ENCODE measurements at regions not wholly inside any gene's neighbourhood (a gene's known extent, or its start where the extent isn't known, plus 50 kb on each side); places are given as distances from the start of the nearest gene placed in this dataset.
A peak's percentile ranks its signal among the peaks of the same experiment; 100 is the strongest.
"Not testable (repeated sequence)": the region's sequence is repeated elsewhere in the genome, so short reads cannot be mapped to it uniquely, and the experiment has no call there.

- peak; percentile 45 for DNase-seq
These were observed 646.3 kb downstream of the UTRN start for GRCh38 chr6:144931172-144932035.

DNA sequence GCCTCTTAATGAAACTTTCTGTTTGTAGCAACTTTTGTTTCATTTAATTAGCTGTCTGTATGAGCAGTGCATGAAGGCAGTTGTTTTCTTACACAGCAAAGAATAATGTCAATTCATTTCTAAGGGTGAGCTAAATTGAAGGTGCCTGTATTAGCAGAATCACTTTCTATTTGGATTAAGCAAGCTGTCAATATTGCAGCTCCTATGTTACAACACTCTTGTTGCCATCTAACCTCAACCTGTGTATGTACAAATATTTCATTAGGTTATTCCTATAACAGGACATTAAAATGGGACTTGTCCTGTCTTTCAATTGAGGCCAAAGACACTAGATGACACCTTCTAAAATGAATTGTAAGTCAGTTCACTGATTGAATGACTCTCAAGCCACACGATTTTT, 647.5 kb downstream of the UTRN start:
- no peak for DNase-seq

GRCh38 chr6:144935181-144935580, 650.0 kb downstream of the UTRN start:
- DNase-seq: no peak

DNA sequence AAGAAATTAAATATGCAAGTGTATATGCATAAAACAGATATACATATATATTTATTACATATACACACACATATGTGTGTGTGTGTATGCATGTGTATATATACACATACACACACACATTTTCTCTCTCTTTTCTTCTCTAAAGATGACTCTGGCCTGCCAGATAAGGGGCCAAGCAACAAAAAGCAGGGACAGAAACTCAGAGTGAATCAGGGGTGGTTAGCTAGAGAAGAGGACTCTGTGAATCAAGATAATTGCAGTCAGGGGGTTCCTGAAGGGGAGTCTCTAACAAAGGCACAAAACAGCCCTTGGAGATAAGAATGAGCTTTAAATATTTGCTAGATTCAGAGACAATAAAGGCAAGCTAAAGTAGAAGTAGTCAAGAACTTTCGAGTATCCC, 650.5 kb downstream of the UTRN start:
- DNase-seq: no peak

- no peak for DNase-seq
These were observed 651.6 kb downstream of the UTRN start for GRCh38 chr6:144936764-144937163.

GRCh38 chr6:144939921-144940320, 654.8 kb downstream of the UTRN start:
- peak; percentile 66 for DNase-seq

GRCh38 chr6:144944106-144944505, 659.0 kb downstream of the UTRN start:
- no peak for DNase-seq

DNA sequence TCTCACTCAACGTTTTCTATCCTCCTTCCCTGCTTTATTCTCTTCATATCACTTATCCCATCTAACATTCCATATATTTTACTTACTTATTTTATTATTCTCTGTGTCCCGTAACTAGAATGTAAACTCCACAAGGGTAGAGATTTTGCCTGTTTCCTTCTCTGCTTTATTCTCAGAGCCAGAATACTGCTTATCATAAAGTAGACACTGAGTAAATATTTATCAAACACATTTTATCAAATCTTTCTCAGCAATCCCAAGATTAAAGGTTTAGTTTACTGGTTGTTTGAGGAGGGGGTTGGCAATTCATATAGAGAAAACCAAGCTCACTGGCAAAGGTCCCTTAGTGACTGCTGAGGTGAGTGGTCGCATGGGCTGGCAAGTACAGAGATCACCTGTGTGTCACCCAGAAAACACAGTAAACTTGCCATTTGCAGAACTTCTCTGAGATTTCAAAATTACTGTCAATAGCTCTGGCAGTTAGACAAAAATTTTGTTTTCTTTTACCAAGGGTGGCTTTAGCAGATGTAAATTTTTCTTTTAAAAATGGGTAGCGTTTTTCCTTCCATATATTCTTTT, 662.4 kb downstream of the UTRN start:
- DNase-seq: no peak

DNA sequence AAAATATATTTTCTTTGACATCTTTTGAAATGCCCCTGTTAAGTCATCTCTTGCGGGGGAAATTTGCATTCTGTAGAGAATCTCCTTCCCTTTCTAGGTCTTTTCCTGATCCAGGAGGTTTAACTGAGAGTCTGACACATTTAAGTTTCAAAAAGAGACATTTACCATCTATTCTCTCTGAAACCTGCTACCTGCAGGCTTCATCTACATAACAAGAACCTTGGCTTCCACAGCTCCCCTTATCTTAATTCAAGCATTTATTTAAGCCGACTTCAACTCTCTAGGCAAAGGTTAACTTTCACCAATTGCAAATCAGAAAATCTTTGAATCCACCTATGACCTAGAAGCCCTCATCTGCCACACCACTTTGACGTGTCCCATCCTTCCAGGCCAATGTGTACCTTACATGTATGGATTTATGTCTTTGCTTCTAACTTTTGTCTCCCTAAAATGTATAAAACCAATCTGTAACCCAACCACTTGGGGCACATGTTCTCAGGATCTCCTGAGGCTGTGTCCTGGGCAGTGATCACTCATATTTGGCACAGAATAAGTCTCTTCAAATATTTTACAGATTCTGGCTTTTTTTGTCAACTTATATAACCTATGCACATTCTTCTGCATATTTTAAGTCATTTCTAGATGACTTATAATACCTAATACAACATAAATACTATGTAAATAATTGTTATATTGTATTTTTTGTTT, 666.7 kb downstream of the UTRN start:
- no peak for DNase-seq

- DNase-seq: no peak
These were observed 667.5 kb downstream of the UTRN start for GRCh38 chr6:144952456-144953240.

DNA sequence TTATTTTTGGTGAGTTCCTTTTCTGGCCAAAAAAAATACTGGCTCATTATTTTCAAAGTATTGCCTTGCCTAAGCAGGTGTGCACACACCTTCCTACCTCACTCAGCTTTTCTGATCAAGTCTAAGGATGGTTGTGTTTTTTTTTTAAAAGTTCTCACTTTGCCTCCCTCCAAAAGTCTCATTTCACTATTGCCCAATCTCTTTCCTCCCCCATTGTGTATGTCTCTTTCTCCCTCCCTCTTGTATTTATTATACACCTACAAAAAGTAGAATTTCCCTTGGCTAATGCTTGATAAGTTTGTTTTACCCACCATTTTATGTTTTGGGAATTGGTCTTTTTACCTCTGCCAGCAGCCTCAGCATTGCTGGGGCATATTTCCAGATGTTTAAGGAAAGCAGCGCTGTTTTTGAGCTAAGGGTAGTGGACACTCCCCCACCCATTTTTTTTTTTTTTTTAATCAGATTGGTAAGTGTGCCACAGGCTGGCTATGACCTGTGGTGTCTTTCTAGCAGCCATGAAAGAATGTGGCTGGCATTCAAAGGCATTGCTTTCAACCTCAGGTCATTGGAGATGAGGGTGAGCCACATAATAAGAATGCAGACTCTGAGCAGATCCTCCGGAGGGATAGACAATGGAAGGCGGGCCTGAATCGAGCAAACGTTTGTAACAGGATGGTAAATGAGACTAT, 668.6 kb downstream of the UTRN start:
- peak; percentile 74 for DNase-seq

DNA sequence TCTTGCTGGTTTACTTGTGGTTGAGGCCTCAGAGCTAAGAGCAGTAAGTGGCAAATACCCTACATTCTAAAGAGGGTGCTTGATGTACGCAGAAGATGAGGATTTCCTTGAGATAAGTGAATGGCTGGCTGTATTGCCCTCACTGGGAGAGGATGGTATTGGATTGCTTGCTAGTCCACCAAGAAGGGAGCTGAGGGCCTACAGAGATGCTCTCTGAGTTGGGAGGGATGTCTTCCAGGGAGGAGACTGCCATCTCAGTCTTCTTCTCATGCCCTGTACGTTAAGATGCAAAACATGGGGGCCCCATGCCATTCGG, 669.1 kb downstream of the UTRN start:
- no peak for DNase-seq

- no peak for DNase-seq
These were observed 670.3 kb downstream of the UTRN start for GRCh38 chr6:144955392-144955791.

GRCh38 chr6:144955859-144956258, 670.7 kb downstream of the UTRN start:
- peak; percentile 48 for DNase-seq

DNA sequence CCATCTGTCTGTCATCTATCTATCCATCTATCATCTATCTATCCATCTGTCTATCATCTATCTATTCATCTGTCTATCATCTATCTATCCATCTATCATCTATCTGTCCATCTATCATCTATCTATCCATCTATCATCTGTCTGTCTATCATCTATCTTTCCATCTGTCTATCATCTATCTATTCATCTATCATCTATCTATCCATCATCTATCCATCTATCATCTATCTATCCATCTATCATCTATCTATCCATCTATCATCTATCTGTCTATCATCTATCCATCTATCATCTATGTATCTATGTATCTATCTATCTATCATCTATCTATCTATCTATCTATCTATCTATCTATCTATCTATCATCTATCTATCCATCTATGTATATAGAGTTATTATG, 671.6 kb downstream of the UTRN start:
- not testable (repeated sequence) for DNase-seq

GRCh38 chr6:144957236-144957937, 672.3 kb downstream of the UTRN start:
- DNase-seq: no peak

- no peak for DNase-seq
These were observed 684.0 kb downstream of the UTRN start for GRCh38 chr6:144969154-144969553.

- DNase-seq: no peak
These were observed 684.6 kb downstream of the UTRN start for GRCh38 chr6:144969602-144970272.

DNA sequence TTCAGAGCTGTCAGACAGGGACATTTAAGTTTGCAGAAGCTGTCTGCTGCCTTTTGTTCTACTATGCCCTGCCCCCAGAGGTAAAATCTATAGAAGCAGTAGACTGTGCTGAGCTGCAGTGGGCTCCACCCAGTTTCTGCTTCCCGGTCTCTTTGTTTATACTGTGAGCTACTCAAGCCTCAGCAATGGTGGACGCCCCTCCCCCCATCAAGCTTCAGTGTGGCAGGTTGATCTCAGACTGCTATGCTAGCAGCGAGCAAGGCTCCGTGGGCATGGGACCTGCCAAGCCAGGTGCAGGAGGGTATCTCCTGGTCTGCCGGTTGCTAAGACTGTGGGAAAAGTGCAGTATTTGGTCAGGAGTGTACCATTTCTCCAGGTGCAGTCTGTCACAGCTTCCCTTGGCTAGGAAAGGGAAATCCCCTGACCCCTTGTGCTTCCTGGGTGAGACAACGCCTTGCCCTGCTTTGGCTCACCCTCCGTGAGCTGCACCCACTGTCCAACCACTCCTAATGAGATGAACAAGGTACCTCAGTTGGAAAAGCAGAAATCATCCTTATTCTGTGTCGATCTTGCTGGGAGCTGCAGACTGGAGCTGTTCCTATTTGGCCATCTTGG, 692.2 kb downstream of the UTRN start:
- peak; percentile 17 for DNase-seq

- DNase-seq: no peak
These were observed 693.1 kb downstream of the UTRN start for GRCh38 chr6:144978208-144978607.

DNA sequence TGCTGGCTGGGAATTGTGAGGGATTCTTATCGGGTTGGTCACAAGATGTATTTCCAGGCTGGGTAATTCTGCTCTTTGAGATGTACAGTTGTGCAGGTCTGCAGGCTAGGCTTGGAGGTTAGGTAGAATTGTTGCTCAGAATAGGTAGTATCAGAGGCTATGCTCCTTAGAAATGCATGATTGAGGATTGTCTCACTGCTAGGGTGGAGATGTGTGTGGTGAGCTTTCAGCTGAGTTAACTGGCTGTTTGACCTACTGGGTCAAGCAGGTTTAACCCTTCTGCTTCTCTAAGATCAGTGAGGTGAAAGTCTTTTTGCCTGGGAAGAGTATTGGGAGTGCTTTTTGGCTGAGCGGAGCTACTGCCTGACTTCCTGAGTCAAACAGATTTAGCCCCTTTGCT, 701.1 kb downstream of the UTRN start:
- no peak for DNase-seq
